ENCODE measurements at regions not wholly inside any gene's neighbourhood (a gene's known extent, or its start where the extent isn't known, plus 50 kb on each side); places are given as distances from the start of the nearest gene placed in this dataset.

- H3K4me2 ChIP-seq (ENCODE audit: low read length) = no peak overlapping the region
- H3K27me3 ChIP-seq (ENCODE audit: insufficient read depth, low read length) = no peaks in the 10 kb centered on the region
- no peaks in the 10 kb centered on the region for H3K4me1 Mint-ChIP-seq (ENCODE audit: low read depth, unreplicated experiment)
- no peak overlapping the region for H3K4me3 Mint-ChIP-seq (ENCODE audit: unreplicated experiment)
- H3K36me3 ChIP-seq (ENCODE audit: insufficient read depth, low read length) = no peaks in the 10 kb centered on the region
- no peaks in the 10 kb centered on the region for H3K36me3 Mint-ChIP-seq (ENCODE audit: low read depth, unreplicated experiment)
- H3K27ac ChIP-seq (ENCODE audit: low read depth, low read length) = no peak overlapping the region
- no peak overlapping the region for H3K9ac ChIP-seq (ENCODE audit: low read length)
- peaks cover 5% of the 10 kb centered on the region for H3K27me3 Mint-ChIP-seq (ENCODE audit: low read depth, unreplicated experiment)
- FAIRE-seq (no peak), DNase-seq (ENCODE audit: low read depth) (peak; percentile 45)
- H3K4me1 ChIP-seq (ENCODE audit: insufficient read depth, low read length) = no peaks in the 10 kb centered on the region
- no peak overlapping the region for H3K27ac Mint-ChIP-seq (ENCODE audit: unreplicated experiment)
- H3K9me3 ChIP-seq (ENCODE audit: insufficient read depth, low read depth, low read length) = no peaks in the 10 kb centered on the region
- H3K4me3 ChIP-seq (ENCODE audit: insufficient read depth, low read depth, low read length) = no peak overlapping the region
- TF ChIP-seq EZH2 (IDR thresholded peaks at IDR 0.05; ENCODE audit: insufficient read depth, low read length) (no peak), CTCF (IDR thresholded peaks at IDR 0.05; ENCODE audit: insufficient read depth, low read depth, low read length) (no peak)
- H3K9me3 Mint-ChIP-seq (ENCODE audit: unreplicated experiment) = no peaks in the 10 kb centered on the region
- no peaks in the 10 kb centered on the region for H3K79me2 ChIP-seq (ENCODE audit: insufficient read depth, low read length)
- no peaks in the 10 kb centered on the region for H4K20me1 ChIP-seq (ENCODE audit: insufficient read depth, low read length)
- H2AFZ ChIP-seq (ENCODE audit: low read depth, low read length) = no peak overlapping the region
Measured at GRCh38 chr2:17326717-17327116, 191.5 kb downstream of the RAD51AP2 start.

GRCh38 chr2:17323697-17324096 is 194.5 kb downstream of the RAD51AP2 start:
- no peak for FAIRE-seq
- H3K27ac Mint-ChIP-seq (ENCODE audit: unreplicated experiment) = no peak overlapping the region

More at GRCh38 chr2:17323697-17324096, 194.5 kb downstream of the RAD51AP2 start:
- no peaks in the 10 kb centered on the region for H3K9me3 ChIP-seq (ENCODE audit: insufficient read depth, low read depth, low read length)
- TF ChIP-seq EZH2 (IDR thresholded peaks at IDR 0.05; ENCODE audit: insufficient read depth, low read length) (no peak), CTCF (IDR thresholded peaks at IDR 0.05; ENCODE audit: insufficient read depth, low read depth, low read length) (no peak)
- H3K4me1 ChIP-seq (ENCODE audit: insufficient read depth, low read length) = no peaks in the 10 kb centered on the region
- no peaks in the 10 kb centered on the region for H3K9me3 Mint-ChIP-seq (ENCODE audit: unreplicated experiment)
- H2AFZ ChIP-seq (ENCODE audit: low read depth, low read length) = no peak overlapping the region
- H4K20me1 ChIP-seq (ENCODE audit: insufficient read depth, low read length) = no peaks in the 10 kb centered on the region
- no peak overlapping the region for H3K4me2 ChIP-seq (ENCODE audit: low read length)
- no peak overlapping the region for H3K4me3 Mint-ChIP-seq (ENCODE audit: unreplicated experiment)
- H3K9ac ChIP-seq (ENCODE audit: low read length) = no peak overlapping the region
- no peak overlapping the region for H3K27ac ChIP-seq (ENCODE audit: low read depth, low read length)
- H3K36me3 ChIP-seq (ENCODE audit: insufficient read depth, low read length) = no peaks in the 10 kb centered on the region
- H3K27me3 ChIP-seq (ENCODE audit: insufficient read depth, low read length) = no peaks in the 10 kb centered on the region
- H3K4me3 ChIP-seq (ENCODE audit: insufficient read depth, low read depth, low read length) = no peak overlapping the region
- H3K27me3 Mint-ChIP-seq (ENCODE audit: low read depth, unreplicated experiment) = peaks cover 5% of the 10 kb centered on the region
- no peaks in the 10 kb centered on the region for H3K4me1 Mint-ChIP-seq (ENCODE audit: low read depth, unreplicated experiment)
- H3K79me2 ChIP-seq (ENCODE audit: insufficient read depth, low read length) = no peaks in the 10 kb centered on the region
- DNase-seq (ENCODE audit: low read depth) = no peak
- no peaks in the 10 kb centered on the region for H3K36me3 Mint-ChIP-seq (ENCODE audit: low read depth, unreplicated experiment)
